GM12878 (cell line): ENCODE measurements at regions not wholly inside any gene's neighbourhood (a gene's known extent, or its start where the extent isn't known, plus 50 kb on each side); places are given as distances from the start of the nearest gene placed in this dataset.

Experiments used
- CBX3 ChIP-seq: fragments of 200-600 bp; sonication (generic); IDR thresholded peaks from 2 replicates; pipeline ENCODE4 v1.6.1; 2016; ENCODE audit warnings: low read depth, borderline replicate concordance
- CEBPB ChIP-seq, 2 experiments: fragments of 150-350 bp in 1 of 2; IDR thresholded peaks; 2 replicates each; pipeline ENCODE4 v1.6.1; 2012 to 2014; ENCODE audit warnings: low read depth in 2 of 2, low read length in 2 of 2, borderline replicate concordance in 1 of 2, inconsistent platforms in 1 of 2
- CHD2 ChIP-seq: IDR thresholded peaks from 2 replicates; pipeline ENCODE4 v1.6.1; 2011; ENCODE audit warnings: low read depth, low read length, improper control_type of control experiment, borderline replicate concordance
- MTA2 ChIP-seq: fragments of 450-650 bp; IDR thresholded peaks from 2 replicates; pipeline ENCODE4 v1.6.1; 2016; ENCODE audit warnings: low read depth, mild to moderate bottlenecking, moderate library complexity
- SRF ChIP-seq, 2 experiments: IDR thresholded peaks; 2 replicates each; pipeline ENCODE4 v1.6.1; 2011; ENCODE audit warnings: low read depth in 2 of 2, low read length in 2 of 2, mild to moderate bottlenecking in 1 of 2, moderate library complexity in 1 of 2
- ZNF274 ChIP-seq: IDR thresholded peaks from one replicate; pipeline ENCODE4 v1.8.0; 2011; ENCODE audit not compliant: insufficient read length, insufficient read depth
- TF ChIP-seq, protein P1 (sequence below), 3 experiments: IDR thresholded peaks in 2 of 3; conservative IDR thresholded peaks in 1 of 3; 2 replicates each; pipeline ENCODE4 v1.5.1; 2011; ENCODE audit warnings: low read depth in 3 of 3, low read length in 3 of 3, mild to moderate bottlenecking in 3 of 3, control low read depth in 2 of 3, moderate library complexity in 2 of 3, inconsistent platforms in 1 of 3, mixed read lengths in 1 of 3; ENCODE audit not compliant: control insufficient read depth in 2 of 3, insufficient read depth in 1 of 3; ENCODE audit errors: extremely low read depth in 1 of 3
- TF ChIP-seq, protein P2 (sequence below): IDR thresholded peaks from 2 replicates; pipeline ENCODE4 v1.6.1; 2011; ENCODE audit warnings: low read depth, mild to moderate bottlenecking, low read length, moderate library complexity, borderline replicate concordance; ENCODE audit errors: extremely low read depth

DNA sequence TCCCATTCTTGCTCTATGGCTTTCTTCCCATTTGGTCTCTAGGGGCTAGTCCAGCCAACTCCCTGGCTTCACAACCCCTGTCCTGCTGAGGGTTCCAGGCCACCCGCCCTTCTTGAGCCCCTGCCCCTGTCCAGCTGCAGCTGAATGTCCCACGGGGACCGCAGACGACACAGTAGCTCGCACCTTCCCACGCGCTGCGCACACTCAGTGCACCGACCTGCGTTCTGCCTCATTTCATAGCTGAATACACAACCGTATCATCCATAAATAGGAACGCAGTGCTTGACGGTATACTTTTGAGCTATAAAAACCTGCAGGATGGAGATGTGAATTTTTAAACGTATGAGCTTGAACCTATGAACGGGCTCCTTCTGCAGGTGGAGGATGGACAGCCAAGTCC lies 660.4 kb upstream of the SALL3 start:
- TF ChIP-seq CHD2: no peak
- no peak for TF ChIP-seq ZNF274
- TF ChIP-seq MTA2: no peak
- TF ChIP-seq CEBPB (IDR thresholded peaks at IDR 0.05; ENCODE audit: borderline replicate concordance in 1 of 2, low read depth in 2 of 2, low read length in 2 of 2): no peak
- no peak for TF ChIP-seq CBX3
- TF ChIP-seq, protein P1, sequence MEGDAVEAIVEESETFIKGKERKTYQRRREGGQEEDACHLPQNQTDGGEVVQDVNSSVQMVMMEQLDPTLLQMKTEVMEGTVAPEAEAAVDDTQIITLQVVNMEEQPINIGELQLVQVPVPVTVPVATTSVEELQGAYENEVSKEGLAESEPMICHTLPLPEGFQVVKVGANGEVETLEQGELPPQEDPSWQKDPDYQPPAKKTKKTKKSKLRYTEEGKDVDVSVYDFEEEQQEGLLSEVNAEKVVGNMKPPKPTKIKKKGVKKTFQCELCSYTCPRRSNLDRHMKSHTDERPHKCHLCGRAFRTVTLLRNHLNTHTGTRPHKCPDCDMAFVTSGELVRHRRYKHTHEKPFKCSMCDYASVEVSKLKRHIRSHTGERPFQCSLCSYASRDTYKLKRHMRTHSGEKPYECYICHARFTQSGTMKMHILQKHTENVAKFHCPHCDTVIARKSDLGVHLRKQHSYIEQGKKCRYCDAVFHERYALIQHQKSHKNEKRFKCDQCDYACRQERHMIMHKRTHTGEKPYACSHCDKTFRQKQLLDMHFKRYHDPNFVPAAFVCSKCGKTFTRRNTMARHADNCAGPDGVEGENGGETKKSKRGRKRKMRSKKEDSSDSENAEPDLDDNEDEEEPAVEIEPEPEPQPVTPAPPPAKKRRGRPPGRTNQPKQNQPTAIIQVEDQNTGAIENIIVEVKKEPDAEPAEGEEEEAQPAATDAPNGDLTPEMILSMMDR (IDR thresholded peaks at IDR 0.05 in 2 of 3, conservative IDR thresholded peaks at IDR 0.05 in 1 of 3; ENCODE audit: control insufficient read depth in 2 of 3, extremely low read depth in 1 of 3, insufficient read depth in 1 of 3, low read depth in 3 of 3, low read length in 3 of 3): no peak
- no peak for TF ChIP-seq SRF (IDR thresholded peaks at IDR 0.05; ENCODE audit: low read depth in 2 of 2, low read length in 2 of 2)
- TF ChIP-seq, protein P2, sequence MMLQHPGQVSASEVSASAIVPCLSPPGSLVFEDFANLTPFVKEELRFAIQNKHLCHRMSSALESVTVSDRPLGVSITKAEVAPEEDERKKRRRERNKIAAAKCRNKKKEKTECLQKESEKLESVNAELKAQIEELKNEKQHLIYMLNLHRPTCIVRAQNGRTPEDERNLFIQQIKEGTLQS: no peak
